ENCODE measurements at regions not wholly inside any gene's neighbourhood (a gene's known extent, or its start where the extent isn't known, plus 50 kb on each side); places are given as distances from the start of the nearest gene placed in this dataset.
"Not testable (repeated sequence)": the region's sequence is repeated elsewhere in the genome, so short reads cannot be mapped to it uniquely, and the experiment has no call there.

DNA sequence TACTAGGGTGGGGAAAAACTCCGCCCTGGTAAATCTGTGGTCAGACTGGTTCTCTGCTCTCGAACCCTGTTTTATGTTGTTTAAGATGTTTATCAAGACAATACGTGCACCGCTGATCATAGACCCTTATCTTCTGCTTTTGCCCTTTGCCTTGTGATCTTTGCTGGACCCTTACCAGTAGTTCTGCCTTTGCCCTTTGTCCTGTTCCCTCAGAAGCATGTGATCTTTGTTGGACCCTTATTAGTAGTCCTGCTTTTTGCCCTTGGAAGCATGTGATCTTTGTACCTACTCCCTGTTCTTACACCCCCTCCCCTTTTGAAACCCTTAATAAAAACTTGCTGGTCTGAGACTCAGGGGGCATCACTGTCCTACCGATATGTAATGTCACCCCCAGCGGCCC, 64.3 kb upstream of the EEF2KMT start:
- FAIRE-seq = not testable (repeated sequence)

DNA sequence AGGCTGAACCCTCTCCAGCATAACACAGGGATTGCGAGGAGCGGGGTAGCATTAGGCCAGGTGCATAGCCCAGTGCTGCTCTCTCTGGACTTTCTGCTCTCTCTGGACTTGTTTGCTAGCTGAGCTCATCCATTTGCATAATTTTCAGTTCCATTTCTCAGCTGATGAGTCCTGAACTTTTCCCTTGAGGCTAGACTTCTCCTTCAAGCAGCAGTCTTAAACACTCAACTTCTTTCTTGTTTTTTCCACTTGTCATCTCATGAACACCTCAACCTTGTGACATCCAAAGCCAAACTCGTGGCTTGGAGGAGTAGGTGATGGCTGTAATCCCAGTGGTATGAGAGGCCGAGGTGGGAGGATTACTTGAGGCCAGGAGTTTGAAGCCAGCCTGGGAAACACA, 62.4 kb upstream of the EEF2KMT start:
- FAIRE-seq = not testable (repeated sequence)

DNA sequence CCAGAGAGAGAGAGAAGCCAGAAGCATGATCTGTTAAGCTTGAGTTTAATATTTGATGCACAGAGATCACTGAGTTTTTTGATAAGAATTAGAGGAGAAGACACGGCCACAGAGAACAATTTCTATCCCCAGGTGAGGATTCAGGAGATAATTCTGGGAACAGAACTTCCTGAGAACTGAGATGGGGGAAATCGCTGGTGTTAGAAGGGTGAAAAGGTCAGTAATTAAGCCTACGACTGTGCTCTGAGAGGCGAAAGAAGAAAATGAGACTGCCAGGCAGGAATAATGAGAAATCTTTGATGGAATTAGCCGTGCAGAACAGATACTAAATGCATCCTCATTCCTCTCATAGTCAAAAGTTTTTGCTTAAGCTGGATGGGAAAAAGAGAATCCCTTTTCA, 61.9 kb upstream of the EEF2KMT start:
- FAIRE-seq = not testable (repeated sequence)

DNA sequence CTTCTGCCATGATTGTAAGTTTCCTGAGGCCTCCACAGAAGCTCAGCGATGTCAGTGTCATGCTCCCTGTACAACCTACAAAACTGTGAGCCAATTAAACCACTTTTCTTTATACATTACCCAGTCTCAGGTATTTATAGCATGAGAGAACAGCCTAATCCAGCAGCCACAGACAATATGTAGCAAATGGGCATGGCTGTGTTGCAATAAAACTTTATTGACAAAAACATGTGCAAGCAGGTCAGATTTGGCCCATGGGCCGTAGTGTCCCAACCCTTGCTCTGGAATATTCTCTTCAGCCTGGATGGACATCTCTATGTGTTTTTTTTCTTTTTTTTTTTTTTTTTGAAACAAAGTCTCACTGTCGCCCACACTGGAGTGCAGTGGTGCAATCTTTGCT, 60.9 kb upstream of the EEF2KMT start:
- no peak for FAIRE-seq

DNA sequence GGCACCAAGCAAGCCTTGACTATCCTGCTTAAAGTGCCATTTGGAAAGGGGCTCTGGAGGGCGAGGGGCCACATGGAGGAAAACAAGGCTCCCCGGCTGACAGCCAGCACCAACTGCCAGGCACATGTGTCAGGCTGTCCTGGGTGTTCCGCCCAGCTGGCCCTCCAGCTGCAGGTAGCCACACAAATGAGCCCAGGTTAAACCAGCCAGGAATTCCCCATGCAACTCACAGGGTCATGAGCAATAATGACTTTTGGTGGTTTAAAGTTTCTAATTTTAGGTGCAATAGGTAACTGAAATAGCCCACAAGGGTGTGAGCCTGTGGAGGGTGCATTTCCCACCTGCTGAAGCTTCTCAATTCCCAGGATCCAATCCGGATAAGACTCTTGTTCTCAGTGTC, 58.9 kb upstream of the EEF2KMT start:
- FAIRE-seq = not testable (repeated sequence)

DNA sequence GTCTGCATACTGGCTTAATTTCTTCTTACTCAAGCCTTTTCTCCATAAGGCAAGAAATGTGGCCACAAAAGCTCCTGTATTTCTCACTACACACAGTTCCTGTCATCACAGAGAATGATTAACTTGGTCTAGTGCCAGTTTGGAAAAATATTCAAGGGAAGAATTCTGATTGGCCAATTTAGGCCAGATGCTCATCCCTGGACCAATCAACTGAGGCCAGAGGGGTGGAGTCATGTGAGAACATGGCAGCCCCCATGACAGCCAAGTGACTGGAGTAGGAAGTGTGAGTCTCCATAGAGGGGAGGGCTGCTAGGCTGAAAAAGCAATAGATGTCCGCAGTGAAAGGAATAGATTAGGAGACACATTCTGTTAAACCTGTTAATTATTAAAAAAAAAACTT, 56.4 kb upstream of the EEF2KMT start:
- FAIRE-seq = not testable (repeated sequence)

DNA sequence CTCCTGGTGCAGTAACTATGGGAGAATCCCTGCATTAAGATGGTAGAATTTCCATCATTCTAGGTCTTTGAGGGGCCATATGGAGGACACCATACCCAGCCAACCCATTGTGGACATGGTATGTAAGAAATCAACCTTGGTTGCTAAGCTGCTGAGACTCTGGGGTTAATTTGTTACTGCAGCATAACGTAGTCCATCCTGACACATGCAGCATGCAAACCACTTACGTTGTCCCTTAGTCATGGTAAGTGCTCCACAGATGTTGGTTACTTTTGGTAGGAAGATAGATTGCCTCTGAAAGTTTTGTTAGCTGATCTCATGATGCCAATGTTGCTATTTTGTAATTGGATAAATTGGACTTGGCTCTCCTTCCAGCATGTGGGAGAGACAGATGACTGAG, 53.8 kb upstream of the EEF2KMT start:
- not testable (repeated sequence) for FAIRE-seq

All from endometrium (tissue), 2 donors.